GM21737 (cell line): ENCODE measurements at regions not wholly inside any gene's neighbourhood (a gene's known extent, or its start where the extent isn't known, plus 50 kb on each side); places are given as distances from the start of the nearest gene placed in this dataset.
"Not testable (repeated sequence)": the region's sequence is repeated elsewhere in the genome, so short reads cannot be mapped to it uniquely, and the experiment has no call there.

ENCODE experiments used
- ATAC-seq: cut with Tn5 transposase; IDR thresholded peaks from one replicate; pipeline ENCODE4 v1.9.1; 2021; ENCODE audit warnings: mild to moderate bottlenecking, moderate library complexity; ENCODE audit not compliant: unreplicated experiment

DNA sequence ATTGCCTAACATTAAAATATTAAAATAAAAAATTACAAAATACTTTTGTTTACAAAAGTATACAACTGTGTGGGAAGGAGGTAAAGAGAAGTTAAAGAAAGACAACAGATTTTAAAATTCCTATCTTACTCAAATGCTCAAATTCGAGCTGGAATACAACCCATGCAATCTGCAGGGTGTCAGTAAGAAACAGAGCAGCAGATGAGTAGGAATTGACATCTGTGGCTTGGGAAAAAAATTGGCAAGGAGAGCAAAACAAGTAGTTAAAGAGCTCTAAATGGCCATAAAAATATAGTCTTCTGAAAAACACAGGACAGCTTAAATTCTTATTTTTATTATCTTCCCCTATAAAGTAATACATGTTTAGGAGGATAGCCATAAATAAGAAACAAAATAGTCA lies 1609.0 kb upstream of the AGA start:
- no peak for ATAC-seq

DNA sequence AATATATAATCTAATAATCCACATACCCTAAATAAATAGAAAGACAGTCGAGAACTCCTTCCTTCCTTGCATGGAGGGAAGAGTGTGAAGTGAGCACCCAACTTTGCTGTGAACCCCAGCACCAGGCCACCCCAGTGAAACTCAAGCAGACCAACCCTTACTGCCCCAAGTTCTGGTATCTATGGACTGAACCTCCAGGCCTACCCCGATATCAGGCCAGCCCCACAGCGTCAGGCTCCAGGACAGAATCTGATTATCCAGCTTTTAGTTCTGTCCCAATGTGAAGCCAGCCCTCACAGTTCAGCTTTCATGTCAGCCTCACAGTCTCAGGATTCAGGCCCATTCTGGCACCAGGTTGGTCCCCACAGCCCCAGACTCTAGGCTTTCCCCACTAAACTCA lies 1617.2 kb upstream of the AGA start:
- no peak for ATAC-seq

GRCh38 chr4:179066254-179066653 lies 1624.0 kb upstream of the AGA start:
- ATAC-seq, result not testable (repeated sequence)

DNA sequence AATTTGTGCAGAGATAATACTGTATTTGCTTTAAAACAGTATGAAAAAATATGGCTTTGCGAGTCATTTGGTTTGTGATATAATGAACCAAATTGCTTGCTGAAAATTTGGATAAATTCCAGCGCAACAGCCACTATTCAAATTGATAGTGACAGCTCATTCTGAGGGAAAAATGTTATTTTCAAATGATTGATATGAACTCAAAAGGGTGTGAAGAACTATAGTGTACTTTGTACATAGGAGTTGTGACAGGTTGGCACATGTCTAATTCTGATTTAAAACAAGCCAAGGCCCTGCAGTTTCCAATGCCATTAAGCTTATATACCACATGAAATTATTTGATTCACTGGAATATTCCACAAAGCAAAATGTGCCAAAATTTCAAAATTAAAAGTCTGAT lies 1628.9 kb upstream of the AGA start:
- no peak for ATAC-seq

GRCh38 chr4:179076865-179077264 lies 1634.6 kb upstream of the AGA start:
- ATAC-seq, result no peak

DNA sequence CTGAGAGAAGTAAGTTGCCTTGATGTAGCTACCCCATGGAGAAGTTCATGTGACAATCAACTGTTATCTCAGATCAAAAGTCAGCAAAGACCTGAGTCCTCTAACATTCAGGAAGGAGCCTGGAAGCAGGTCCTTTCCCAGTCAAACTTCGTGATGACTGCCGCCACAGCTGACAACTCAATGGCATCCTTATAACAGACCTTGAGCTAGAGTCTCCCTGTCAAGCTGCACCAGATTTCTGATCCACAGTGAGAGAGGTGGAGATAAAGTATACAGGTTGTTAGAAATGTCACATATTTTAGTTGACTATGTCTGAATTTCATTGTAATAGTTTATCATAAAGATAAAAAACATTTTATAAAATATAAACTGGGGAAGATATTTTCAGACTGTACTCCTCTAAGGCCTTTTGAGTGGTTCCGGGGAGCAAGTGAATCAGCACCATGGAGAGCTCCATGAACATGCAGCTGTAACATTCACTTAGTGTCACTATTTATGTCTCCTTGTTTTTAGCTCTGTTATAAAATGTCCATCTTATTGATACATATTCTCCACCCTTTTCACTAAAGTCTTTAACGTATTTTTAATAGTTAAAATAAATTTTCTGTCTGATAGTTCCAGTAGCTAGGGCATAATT lies 1653.5 kb upstream of the AGA start:
- ATAC-seq, result no peak

GRCh38 chr4:179097741-179098140 lies 1655.5 kb upstream of the AGA start:
- no peak for ATAC-seq

- no peak for ATAC-seq
These were observed 1668.1 kb upstream of the AGA start for GRCh38 chr4:179110356-179110755.

GRCh38 chr4:179110816-179111215 lies 1668.6 kb upstream of the AGA start:
- ATAC-seq, result no peak

GRCh38 chr4:179112441-179113170 lies 1670.4 kb upstream of the AGA start:
- no peak for ATAC-seq

DNA sequence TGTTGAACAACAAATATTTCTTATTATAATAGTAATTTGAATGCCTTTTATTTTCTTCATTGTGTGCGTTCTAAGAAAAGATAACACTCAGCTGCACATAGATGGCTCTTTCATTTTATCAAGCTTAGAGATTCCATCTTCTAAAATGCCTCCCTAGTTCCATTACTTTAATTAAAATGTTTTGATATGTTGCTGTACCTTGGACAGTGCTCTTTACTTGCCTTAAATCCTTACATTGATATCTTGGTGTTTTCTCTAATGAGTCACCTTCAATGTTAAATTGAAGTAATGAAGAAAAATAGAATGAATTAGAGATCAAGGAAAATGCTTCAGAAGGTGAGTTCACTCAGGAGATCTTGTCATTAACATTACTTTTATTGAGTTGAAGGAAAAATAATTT lies 1672.4 kb upstream of the AGA start:
- no peak for ATAC-seq

GRCh38 chr4:179116011-179116410 lies 1673.8 kb upstream of the AGA start:
- no peak for ATAC-seq

DNA sequence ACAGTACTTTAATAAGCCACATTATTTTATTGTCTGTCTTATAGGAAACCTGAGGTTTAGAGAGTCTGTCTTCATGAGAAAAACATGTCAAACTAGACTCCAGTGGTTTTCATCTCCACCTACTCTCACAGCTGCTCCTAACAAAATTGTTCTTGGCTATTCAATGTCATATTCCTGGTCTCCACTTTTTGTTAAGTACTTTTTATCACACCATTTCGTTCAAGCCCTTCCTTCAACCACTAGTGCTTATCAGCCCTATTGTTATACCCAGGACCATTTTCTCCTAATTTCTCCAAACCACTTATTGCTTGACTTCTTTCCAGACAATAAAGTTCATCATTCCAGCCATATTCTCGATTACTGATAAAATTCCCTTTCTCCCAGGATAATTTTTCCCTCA lies 1674.3 kb upstream of the AGA start:
- no peak for ATAC-seq

DNA sequence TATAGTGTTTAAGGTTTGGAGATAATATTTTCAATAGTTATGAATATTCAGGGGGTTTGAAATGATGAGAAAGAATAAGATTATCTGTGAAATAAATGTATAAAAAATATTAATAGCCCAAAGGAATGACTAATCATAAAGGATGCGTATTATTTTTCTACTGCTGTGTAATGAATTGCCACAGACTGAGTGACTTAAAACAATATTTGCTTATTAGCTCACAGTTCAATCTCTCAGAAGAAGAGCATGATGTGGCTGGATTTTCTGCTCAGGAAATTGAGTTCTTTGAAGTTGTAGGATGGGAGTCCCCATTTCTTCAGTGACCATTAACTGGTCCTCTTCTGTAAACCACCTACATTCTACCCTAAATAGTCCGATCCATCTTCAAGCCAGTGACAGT lies 1680.8 kb upstream of the AGA start:
- no peak for ATAC-seq

DNA sequence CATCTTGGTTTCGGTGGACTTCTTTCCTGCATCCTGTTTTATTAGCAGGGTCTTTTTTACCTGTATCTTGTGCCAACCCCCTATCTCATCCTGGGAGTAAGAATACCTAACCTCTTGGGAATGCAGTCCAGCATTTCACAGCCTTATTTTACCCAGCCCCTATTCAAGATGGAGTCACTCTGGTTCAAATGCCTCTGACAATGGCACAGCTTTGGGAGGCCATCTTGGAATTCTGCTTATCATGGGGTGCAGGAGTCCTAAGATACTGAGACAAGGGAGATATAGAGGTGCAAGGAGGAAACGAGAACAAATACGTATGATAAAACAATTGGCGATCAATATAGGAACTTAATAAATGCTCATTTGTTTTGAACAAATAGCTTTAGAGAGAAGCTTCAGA lies 1682.2 kb upstream of the AGA start:
- no peak for ATAC-seq

DNA sequence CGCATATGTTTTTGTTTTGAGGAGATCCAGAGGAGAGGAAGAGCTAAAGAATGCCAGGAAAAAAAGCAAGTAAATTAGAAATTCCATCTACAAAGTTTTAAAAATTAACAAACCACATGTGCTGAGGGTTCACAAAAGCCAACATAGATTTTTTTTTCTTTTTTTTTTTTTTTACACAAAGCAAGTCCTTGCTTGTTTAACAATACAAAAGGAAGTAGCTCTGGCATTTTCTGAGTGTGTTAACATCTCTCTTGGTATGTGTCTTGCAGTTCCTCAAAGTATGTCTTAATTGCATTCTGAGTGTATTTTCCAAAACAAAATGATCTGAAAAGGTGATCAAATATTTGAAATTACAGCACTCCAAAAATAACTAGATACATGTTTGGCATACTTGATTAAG lies 1682.7 kb upstream of the AGA start:
- ATAC-seq, result no peak

DNA sequence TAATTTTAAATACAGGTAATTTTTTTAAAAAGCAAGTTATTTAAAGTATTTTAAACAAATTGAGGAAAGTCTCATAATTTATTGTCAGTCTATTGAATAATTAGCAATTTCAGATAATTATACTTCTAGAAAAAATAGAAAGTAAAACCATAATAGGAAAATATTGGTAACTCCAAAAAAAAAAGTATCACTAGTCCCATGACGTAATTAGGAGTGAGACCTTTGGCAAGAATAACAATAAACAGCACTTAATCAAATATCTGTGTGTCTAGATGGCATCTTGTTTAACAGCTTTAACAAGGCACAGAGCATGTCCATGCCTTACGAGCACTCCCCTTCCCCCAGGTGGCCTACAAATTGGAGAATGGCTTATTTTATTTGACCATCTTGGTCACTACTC lies 1683.6 kb upstream of the AGA start:
- no peak for ATAC-seq

GRCh38 chr4:179128299-179128698 lies 1686.1 kb upstream of the AGA start:
- no peak for ATAC-seq

- no peak for ATAC-seq
These were observed 1688.0 kb upstream of the AGA start for GRCh38 chr4:179130122-179130714.

- no peak for ATAC-seq
These were observed 1703.7 kb upstream of the AGA start for GRCh38 chr4:179145746-179146525.

DNA sequence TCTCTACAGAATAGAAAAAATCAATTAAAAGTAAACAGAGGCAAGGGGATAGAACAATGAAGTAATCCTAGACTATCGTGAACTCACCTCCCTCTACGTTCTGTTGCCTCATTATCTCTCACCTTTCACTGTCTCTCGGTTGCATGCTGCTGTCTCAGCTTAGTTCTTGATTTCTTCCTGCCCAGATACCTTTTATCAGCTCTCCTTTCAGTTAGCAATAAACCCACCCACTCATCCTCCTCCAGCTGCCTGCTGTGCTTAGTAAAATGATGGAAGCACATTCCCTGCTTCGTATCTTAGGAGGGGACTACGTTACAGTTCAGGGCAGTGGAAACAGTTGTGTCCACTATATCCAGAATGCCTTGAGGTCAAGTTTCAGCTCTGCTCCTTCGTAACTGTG lies 1709.5 kb upstream of the AGA start:
- ATAC-seq, result no peak

GRCh38 chr4:179163147-179163546 lies 1720.9 kb upstream of the AGA start:
- ATAC-seq, result no peak
